ENCODE measurements at regions not wholly inside any gene's neighbourhood (a gene's known extent, or its start where the extent isn't known, plus 50 kb on each side); places are given as distances from the start of the nearest gene placed in this dataset.

DNA sequence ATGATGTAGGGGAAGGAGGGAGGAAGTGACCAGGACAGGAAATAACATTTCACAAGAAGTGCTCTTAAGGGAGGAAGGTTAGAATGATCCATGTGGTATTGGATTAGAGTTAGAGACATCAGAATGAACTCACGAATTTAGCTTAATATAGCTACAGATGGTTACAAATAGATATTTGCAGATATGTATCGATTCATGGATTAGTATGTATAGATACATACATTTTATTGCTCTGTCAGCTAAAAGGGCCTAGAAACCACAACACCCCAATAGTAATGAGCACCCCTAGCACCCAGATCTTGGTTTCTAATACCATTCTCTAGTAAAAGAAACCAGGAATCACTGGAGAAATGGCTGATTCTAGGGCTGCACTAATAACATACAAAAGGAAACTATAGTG is 59.6 kb upstream of the LTBP1 start:
- CTCF ChIA-PET: interaction anchor here (2.3 kb wide), 1 partner anchor 10 kb away, joined by 5 read pairs; no protein-coding TSS in a partner anchor

DNA sequence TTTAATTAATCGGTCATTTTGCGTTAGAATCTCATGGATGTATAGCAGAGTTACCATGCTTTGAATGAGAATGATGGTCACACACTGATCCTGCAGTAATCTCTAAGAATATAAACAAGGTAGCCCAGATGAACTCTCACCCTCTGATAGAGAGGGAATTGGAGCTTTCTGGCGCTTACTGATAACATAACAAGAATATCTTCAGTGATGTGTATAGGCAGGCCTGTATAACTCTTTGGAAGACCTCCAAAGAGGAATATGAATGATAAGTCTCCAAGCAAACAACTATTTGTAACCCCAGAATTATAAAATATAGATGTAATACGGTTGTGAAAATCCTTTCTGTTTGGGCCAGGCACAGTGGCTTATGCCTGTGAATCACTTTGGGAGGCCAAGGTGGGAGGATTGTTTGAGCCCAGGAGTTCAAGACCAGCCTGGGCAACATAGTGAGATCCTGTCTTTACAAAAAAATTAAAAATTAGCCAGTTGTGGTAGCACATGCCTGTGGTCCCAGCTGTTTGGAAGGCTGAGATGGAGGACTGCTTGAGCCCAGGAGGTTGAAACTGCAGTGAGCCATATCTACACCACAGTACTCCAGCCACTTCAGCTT is 52.5 kb upstream of the LTBP1 start:
- CTCF ChIA-PET: no interaction called here
- TF ChIP-seq, protein P1, sequence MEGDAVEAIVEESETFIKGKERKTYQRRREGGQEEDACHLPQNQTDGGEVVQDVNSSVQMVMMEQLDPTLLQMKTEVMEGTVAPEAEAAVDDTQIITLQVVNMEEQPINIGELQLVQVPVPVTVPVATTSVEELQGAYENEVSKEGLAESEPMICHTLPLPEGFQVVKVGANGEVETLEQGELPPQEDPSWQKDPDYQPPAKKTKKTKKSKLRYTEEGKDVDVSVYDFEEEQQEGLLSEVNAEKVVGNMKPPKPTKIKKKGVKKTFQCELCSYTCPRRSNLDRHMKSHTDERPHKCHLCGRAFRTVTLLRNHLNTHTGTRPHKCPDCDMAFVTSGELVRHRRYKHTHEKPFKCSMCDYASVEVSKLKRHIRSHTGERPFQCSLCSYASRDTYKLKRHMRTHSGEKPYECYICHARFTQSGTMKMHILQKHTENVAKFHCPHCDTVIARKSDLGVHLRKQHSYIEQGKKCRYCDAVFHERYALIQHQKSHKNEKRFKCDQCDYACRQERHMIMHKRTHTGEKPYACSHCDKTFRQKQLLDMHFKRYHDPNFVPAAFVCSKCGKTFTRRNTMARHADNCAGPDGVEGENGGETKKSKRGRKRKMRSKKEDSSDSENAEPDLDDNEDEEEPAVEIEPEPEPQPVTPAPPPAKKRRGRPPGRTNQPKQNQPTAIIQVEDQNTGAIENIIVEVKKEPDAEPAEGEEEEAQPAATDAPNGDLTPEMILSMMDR (IDR thresholded peaks at IDR 0.05; ENCODE audit: insufficient read depth, low read length, missing control alignments): no peak
- DNase-seq (ENCODE audit: low read depth, low spot score): no peak
- no peak overlapping the region for H3K4me3 ChIP-seq (ENCODE audit: low read depth, low read length)
- POLR2A ChIA-PET: no interaction called here

More for the DNA sequence above, 59.6 kb upstream of the LTBP1 start:
- no peak overlapping the region for H3K4me3 ChIP-seq (ENCODE audit: low read depth, low read length)
- POLR2A ChIA-PET: no interaction called here
- TF ChIP-seq, protein P1 (IDR thresholded peaks at IDR 0.05; ENCODE audit: insufficient read depth, low read length, missing control alignments): no peak
- no peak for DNase-seq (ENCODE audit: low read depth, low spot score)

DNA sequence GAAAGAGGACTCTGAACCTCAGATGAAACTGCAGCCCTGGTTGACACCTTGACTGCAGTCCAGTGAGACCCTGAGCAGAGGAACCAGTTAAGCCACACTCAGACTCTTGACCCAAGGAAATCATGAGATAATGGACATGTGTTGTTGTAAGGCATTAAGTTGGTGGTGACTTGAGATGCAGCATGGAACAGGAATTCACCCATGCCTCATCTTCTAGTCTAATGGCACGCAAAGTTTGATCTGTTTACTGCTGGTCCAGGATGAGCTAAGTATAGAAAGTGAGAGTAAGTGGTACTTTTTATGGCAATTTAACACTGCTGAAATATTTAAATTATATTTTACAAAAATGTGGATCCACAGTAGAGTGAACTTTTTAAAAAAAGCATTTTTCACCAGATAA is 51.3 kb upstream of the LTBP1 start:
- TF ChIP-seq, protein P1 (IDR thresholded peaks at IDR 0.05; ENCODE audit: insufficient read depth, low read length, missing control alignments): no peak
- CTCF ChIA-PET: no interaction called here
- H3K4me3 ChIP-seq (ENCODE audit: low read depth, low read length): no peak overlapping the region
- no peak for DNase-seq (ENCODE audit: low read depth, low spot score)
- POLR2A ChIA-PET: no interaction called here
